GM12878 (cell line): ENCODE measurements at regions not wholly inside any gene's neighbourhood (a gene's known extent, or its start where the extent isn't known, plus 50 kb on each side); places are given as distances from the start of the nearest gene placed in this dataset.

Source experiments
- EZH2 ChIP-seq: IDR thresholded peaks from 2 replicates; pipeline ENCODE4 v1.6.1; 2012; ENCODE audit warnings: low read depth, mild to moderate bottlenecking, control low read depth, inconsistent platforms, low read length, borderline replicate concordance; ENCODE audit not compliant: control insufficient read depth
- RFX5 ChIP-seq: IDR thresholded peaks from 2 replicates; pipeline ENCODE4 v1.6.1; 2011; ENCODE audit warnings: low read depth, low read length, improper control_type of control experiment
- TF ChIP-seq, protein P1 (sequence below), 3 experiments: IDR thresholded peaks in 2 of 3; conservative IDR thresholded peaks in 1 of 3; 2 replicates each; pipeline ENCODE4 v1.5.1; 2011; ENCODE audit warnings: low read depth in 3 of 3, low read length in 3 of 3, mild to moderate bottlenecking in 3 of 3, control low read depth in 2 of 3, moderate library complexity in 2 of 3, inconsistent platforms in 1 of 3, mixed read lengths in 1 of 3; ENCODE audit not compliant: control insufficient read depth in 2 of 3, insufficient read depth in 1 of 3; ENCODE audit errors: extremely low read depth in 1 of 3

DNA sequence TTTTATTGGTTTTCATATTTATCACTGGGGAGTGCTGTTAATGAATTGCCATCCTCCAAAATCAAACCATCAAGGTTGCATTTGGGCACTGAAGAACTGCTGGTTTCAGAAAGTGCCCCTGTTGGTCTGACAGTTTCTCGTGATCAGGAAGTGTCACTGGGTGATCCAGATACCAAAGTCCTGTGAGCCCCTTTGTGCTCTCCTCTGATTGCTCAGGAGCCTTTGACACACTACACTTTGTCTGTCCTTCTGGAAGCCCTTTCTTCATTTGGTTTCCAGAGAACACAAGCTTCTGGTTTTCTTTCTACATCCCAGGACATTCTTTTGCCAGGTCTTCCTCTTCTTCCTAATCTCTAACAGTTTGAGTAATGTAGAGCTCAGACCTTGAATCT lies 165.8 kb upstream of the PROX1 start:
- TF ChIP-seq, protein P1, sequence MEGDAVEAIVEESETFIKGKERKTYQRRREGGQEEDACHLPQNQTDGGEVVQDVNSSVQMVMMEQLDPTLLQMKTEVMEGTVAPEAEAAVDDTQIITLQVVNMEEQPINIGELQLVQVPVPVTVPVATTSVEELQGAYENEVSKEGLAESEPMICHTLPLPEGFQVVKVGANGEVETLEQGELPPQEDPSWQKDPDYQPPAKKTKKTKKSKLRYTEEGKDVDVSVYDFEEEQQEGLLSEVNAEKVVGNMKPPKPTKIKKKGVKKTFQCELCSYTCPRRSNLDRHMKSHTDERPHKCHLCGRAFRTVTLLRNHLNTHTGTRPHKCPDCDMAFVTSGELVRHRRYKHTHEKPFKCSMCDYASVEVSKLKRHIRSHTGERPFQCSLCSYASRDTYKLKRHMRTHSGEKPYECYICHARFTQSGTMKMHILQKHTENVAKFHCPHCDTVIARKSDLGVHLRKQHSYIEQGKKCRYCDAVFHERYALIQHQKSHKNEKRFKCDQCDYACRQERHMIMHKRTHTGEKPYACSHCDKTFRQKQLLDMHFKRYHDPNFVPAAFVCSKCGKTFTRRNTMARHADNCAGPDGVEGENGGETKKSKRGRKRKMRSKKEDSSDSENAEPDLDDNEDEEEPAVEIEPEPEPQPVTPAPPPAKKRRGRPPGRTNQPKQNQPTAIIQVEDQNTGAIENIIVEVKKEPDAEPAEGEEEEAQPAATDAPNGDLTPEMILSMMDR (IDR thresholded peaks at IDR 0.05 in 2 of 3, conservative IDR thresholded peaks at IDR 0.05 in 1 of 3; ENCODE audit: control insufficient read depth in 2 of 3, extremely low read depth in 1 of 3, insufficient read depth in 1 of 3, low read depth in 3 of 3, low read length in 3 of 3), result no peak
- no peak for TF ChIP-seq EZH2
- no peak for TF ChIP-seq RFX5
